T47D (cell line): ENCODE measurements at regions not wholly inside any gene's neighbourhood (a gene's known extent, or its start where the extent isn't known, plus 50 kb on each side); places are given as distances from the start of the nearest gene placed in this dataset.

ENCODE experiments used
- DNase-seq, 2 experiments: peaks; one replicate each; pipeline versions ENCODE4 v3.0.0 to v3.0.0-alpha.2; 2011 to 2012; ENCODE audit warnings: low read depth in 1 of 2, low spot score in 1 of 2
- JUND ChIP-seq: IDR thresholded peaks from 2 replicates; pipeline ENCODE4 v1.6.1; 2012; ENCODE audit warnings: low read depth
- in situ Hi-C: cut with HindIII; loops from 2 replicates; pipeline ENCODE4 v1.10.0; 2016; ENCODE audit warnings: low sequenced_read_pairs, low pct_unique_long_range_greater_than_20kb

- TF ChIP-seq JUND: no peak
- in situ Hi-C loops: no loop called here
- DNase-seq: no peak
Observed at GRCh38 chr13:47039106-47039505, 142.3 kb upstream of the HTR2A start.

GRCh38 chr13:47038188-47038587 is 141.3 kb upstream of the HTR2A start:
- in situ Hi-C loops: no loop called here
- no peak for TF ChIP-seq JUND
- no peak for DNase-seq

GRCh38 chr13:47036294-47037008 is 139.6 kb upstream of the HTR2A start:
- DNase-seq: peak; percentile 3 to 15
- in situ Hi-C loops: no loop called here

GRCh38 chr13:47033216-47033615 is 136.4 kb upstream of the HTR2A start:
- in situ Hi-C loops: no loop called here
- no peak for TF ChIP-seq JUND
- DNase-seq: no peak

More at GRCh38 chr13:47036294-47037008, 139.6 kb upstream of the HTR2A start:
- TF ChIP-seq JUND: no peak

DNA sequence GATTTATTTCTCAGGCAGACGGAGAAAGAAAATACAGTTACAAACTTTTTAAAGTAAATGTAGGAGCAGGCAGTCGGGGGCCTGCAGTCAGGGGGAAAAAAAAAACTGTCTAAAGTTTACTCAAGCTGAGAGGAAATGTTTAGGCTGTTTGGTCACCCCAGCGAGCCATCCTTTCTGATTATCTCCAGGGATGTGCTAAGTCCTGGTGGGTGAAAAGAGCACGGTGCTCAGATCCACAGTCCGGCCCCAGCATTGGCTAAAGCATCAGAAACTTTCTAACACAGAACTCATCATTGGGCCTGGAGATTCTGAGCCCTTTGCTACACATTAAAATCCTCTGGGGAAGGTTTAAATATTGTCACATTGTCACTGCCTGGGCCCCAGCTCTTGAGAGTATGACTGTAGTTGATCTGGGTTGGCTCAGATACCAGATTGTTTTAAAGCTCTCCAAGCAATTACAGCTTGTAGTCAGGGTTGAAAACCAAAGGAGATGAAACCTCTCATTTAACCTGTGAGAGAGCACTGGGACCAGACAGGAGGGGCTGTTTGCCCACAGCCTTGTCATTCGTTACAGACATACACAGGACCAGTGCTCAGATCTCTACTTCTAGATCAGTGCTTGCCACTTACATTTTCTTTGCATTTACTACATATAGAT is 131.1 kb upstream of the HTR2A start:
- in situ Hi-C loops: no loop called here
- DNase-seq: no peak
- TF ChIP-seq JUND: no peak

DNA sequence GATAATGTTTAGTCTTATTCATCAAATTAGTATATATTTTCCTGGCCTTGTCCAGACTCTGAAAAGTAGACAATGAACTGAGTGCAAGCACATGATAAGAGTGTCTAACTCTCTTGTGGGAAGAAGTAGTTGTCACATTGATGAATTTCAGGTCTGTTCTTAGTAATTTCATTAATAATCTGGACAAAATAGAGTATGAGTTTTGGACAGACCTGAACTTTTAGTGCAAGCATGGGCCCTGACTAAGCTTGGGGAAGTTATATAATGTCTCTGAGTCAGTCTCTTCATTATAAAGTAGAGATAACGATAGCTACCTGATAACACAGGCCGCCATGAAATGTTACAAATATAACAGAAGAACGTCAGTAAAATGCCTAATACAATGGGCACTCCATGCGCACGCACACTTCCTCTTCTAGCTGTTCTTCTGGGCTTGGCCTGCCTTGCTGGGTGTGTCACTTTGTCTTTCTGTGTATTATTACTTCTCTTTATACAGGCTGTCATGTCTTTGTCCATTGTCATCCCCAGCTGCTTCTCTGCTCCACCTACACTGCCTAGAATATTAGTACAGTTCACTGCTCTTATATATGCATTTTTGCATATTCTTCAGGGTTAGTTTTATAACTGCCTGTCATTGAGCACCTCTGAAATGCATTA is 129.1 kb upstream of the HTR2A start:
- DNase-seq: no peak
- no peak for TF ChIP-seq JUND
- in situ Hi-C loops: no loop called here

DNA sequence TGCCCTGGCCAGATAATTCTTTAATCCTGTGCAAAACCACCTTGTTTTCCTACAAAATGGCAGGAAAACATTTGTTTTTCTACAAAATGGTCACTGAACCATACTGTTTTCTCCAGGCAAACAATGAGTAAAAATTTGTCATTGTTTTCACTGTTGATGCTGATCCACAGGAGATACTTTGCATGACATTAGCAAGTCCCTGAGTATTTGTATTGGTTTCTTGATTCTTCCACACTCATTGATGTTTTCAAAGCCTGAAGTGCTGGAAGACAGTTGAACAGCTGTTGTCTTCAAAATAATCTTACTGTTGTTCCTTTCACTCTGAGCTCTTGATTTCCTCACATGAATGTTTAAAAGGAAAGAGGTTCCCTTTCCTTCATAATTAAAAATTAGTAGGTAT is 123.1 kb upstream of the HTR2A start:
- in situ Hi-C loops: no loop called here
- TF ChIP-seq JUND: no peak
- no peak for DNase-seq

DNA sequence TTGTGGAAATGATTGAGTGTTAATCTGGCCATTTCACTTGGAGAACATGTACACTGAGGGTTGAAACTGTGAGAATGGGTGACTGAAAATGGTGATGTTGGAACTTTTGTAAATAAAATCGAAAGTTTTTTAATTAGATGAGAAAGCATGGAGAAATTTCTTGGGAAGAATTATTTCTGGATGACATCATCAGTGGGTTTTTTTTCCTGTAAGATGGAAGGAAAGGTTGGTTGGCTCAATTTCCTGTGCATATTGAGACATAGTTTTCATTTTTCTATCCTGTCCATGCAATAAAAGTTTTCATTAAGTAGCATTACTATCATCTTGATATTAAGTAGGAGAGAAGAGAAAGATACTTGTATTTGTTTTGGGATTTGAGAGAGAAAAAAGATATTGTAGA is 120.6 kb upstream of the HTR2A start:
- in situ Hi-C loops: no loop called here
- no peak for DNase-seq
- no peak for TF ChIP-seq JUND

GRCh38 chr13:47008318-47008717 is 111.5 kb upstream of the HTR2A start:
- DNase-seq: no peak
- in situ Hi-C loops: no loop called here
- TF ChIP-seq JUND: no peak

DNA sequence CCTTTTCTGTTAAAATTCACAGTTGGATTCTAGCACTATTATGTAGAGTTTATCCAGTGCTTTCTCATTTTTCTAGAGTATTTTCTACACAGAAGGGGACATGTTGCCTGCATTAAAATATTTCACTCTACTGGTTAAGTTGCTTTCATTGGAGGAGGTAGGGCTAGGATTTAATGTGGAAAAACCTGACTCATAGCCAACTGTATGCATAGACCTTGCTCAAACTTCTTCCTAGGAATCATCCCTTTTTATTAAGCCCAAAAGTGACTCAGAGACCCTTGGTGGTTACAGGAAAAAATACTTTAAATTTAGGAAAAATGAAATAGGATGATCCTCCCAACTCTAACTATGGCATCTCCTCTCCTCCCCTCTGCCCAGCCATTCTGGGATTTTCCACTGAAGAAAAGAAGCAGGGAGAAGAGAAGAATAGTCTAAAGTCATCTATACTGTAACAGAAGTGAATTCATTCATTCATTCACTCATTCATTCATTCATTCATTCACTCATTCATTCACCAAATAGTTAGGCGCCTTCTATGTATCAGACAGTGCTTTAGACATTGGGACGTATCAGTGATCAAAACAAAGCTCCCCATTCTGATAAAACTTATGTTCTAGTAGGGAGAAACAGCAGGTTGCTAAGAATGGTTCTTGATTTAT is 109.0 kb upstream of the HTR2A start:
- no peak for TF ChIP-seq JUND
- no peak for DNase-seq
- in situ Hi-C loops: no loop called here

DNA sequence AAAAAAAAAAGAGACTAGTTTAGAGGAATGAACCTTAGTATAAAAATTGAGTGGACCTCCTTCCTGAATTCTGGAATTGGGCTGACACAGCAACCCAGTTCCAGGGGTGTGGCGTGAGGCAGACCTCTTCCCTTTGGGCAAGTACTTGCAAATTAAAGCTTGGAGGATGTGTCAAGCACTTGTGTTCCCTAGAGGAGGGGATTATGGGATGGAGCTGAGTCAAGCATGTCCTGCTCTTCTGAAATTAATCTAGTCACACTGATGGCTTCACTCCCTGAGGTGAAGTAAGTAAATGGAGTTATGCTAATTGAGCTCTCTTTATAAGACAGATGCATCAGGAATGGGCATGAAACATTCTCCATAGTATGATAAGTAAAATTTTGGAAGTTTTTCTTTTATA is 107.7 kb upstream of the HTR2A start:
- TF ChIP-seq JUND: no peak
- in situ Hi-C loops: no loop called here
- no peak for DNase-seq

- TF ChIP-seq JUND: no peak
- peak in 1 of 2 experiments; percentile 1 for DNase-seq
- in situ Hi-C loops: no loop called here
Observed at GRCh38 chr13:47004027-47004426, 107.2 kb upstream of the HTR2A start.

- in situ Hi-C loops: no loop called here
- no peak for TF ChIP-seq JUND
- no peak for DNase-seq
Observed at GRCh38 chr13:47000165-47000564, 103.3 kb upstream of the HTR2A start.
